ENCODE measurements at regions not wholly inside any gene's neighbourhood (a gene's known extent, or its start where the extent isn't known, plus 50 kb on each side); places are given as distances from the start of the nearest gene placed in this dataset.

DNA sequence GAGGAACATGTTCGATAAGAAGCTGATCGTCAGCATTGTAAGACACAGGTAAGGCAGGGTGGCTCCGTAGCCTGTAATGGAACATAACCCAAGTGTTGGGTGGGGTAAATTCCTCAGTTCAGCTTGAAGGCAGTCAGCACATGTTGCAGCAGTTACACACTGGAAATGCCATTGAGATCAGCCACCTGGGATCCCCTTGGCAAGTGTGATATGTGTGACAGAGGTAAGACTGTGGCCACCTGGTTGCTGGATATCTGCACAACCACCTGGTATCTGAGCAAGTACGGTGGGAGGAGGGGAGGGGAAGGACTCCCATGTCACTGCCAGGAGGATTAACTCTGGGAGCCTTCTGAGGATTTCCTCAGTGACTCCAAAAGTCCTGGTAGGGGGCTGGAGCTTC is 158.0 kb upstream of the CAND1 start:
- TF ChIP-seq, protein P1, sequence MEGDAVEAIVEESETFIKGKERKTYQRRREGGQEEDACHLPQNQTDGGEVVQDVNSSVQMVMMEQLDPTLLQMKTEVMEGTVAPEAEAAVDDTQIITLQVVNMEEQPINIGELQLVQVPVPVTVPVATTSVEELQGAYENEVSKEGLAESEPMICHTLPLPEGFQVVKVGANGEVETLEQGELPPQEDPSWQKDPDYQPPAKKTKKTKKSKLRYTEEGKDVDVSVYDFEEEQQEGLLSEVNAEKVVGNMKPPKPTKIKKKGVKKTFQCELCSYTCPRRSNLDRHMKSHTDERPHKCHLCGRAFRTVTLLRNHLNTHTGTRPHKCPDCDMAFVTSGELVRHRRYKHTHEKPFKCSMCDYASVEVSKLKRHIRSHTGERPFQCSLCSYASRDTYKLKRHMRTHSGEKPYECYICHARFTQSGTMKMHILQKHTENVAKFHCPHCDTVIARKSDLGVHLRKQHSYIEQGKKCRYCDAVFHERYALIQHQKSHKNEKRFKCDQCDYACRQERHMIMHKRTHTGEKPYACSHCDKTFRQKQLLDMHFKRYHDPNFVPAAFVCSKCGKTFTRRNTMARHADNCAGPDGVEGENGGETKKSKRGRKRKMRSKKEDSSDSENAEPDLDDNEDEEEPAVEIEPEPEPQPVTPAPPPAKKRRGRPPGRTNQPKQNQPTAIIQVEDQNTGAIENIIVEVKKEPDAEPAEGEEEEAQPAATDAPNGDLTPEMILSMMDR (IDR thresholded peaks at IDR 0.05): no peak
- TF ChIP-seq, protein P2, sequence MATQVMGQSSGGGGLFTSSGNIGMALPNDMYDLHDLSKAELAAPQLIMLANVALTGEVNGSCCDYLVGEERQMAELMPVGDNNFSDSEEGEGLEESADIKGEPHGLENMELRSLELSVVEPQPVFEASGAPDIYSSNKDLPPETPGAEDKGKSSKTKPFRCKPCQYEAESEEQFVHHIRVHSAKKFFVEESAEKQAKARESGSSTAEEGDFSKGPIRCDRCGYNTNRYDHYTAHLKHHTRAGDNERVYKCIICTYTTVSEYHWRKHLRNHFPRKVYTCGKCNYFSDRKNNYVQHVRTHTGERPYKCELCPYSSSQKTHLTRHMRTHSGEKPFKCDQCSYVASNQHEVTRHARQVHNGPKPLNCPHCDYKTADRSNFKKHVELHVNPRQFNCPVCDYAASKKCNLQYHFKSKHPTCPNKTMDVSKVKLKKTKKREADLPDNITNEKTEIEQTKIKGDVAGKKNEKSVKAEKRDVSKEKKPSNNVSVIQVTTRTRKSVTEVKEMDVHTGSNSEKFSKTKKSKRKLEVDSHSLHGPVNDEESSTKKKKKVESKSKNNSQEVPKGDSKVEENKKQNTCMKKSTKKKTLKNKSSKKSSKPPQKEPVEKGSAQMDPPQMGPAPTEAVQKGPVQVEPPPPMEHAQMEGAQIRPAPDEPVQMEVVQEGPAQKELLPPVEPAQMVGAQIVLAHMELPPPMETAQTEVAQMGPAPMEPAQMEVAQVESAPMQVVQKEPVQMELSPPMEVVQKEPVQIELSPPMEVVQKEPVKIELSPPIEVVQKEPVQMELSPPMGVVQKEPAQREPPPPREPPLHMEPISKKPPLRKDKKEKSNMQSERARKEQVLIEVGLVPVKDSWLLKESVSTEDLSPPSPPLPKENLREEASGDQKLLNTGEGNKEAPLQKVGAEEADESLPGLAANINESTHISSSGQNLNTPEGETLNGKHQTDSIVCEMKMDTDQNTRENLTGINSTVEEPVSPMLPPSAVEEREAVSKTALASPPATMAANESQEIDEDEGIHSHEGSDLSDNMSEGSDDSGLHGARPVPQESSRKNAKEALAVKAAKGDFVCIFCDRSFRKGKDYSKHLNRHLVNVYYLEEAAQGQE (IDR thresholded peaks at IDR 0.05; ENCODE audit: insufficient read depth in 1 of 2, low read depth in 2 of 2, low read length in 1 of 2): no peak

Data from Panc1 (cell line).